HG02938 (cell line): ENCODE measurements at regions not wholly inside any gene's neighbourhood (a gene's known extent, or its start where the extent isn't known, plus 50 kb on each side); places are given as distances from the start of the nearest gene placed in this dataset.

Source experiments
- ATAC-seq: cut with Tn5 transposase; IDR thresholded peaks from one replicate; pipeline ENCODE4 v1.9.1; 2021; ENCODE audit warnings: mild to moderate bottlenecking, moderate library complexity; ENCODE audit not compliant: unreplicated experiment

DNA sequence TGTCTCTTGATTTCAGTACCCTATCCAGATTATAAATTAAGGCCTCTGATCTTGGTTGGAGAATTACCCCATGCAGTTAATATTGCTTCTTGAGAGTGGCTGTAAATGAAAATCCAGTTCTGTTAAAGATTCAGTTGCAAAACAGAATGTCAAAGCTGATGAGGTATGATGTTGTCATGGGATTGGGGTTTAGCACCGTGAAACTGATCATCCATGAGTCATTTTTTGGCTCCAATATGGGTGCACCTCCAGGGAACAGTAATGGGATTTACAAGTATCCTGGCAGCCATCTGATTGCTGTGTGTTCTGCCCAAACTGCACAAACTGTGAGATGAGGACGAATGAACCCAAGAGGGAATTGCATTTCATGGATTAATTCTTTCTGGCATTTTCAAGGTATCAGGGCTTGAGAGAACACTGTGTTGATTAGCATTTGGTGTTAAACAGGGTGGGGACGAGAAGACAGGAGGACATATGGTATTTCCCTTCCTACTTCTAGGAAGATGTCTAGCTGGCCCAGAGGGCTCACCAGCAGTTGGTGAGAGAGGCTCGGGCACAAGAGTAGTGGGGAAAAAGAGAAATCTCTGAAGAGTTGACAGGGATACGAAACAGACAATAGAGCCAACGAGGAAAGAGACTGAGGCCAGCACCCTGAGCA lies 214.7 kb downstream of the GAS1 start:
- ATAC-seq, result no peak

DNA sequence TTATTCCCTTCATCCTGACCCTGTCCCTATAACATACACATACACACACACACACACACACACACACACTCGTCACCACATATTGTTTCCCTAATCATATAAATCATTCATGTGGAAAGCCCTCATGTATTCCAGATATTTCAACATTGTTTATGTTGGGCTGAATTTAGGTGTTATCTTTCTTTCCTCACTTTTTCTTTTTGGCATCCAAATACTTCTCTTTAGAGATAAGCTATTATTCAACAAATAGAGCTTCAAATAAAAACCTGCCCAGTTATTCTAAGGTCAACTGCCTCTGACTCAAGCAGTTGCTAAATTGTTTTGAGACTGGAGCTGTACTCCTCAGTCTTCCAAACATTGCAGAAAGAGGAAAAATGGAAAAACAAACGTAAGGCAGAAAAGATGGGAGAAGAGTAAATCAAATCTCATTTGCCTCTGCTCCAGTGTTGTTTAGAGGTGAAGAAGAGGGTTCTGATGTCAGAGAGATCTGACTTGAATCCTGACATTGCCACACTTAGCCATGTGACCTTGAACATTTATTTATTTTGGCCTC lies 215.7 kb downstream of the GAS1 start:
- no peak for ATAC-seq

GRCh38 chr9:86730163-86730928 lies 217.0 kb downstream of the GAS1 start:
- no peak for ATAC-seq

DNA sequence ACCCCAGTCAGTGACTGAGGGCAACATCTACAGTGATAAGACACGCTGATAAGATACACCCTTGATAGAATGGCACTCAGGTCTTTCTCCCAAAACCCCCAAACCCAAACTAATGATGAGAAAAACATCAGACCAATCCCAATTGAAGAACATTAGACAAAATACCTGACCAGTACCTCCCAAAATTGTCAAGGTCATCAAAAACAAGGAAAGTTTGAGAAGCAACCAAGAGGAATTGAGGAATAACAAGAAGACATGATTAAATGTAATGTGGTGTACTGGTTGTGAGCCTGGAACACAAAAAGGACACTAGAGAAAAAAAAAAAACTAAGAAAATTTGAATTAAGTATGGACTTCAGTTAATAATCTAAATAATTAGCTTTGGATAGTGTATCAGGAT lies 222.8 kb downstream of the GAS1 start:
- ATAC-seq, result no peak

GRCh38 chr9:86723346-86723745 lies 224.0 kb downstream of the GAS1 start:
- no peak for ATAC-seq

DNA sequence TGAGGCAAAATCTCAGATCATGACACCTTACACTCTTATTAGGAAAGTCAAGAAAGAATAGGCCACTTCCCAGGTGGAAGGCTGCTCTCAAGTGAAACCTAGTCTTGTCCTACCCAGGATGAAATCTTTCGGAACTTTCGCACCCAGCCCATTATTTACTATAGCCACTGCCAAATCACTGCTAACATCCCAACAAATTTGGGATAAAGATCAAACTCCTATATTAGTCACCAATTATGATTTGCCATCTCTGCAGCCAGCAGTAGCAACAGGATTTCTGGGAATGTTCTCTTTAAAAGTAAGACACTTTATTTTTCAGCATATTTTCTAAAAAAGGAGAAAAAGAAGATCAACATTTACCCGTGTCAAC lies 224.6 kb downstream of the GAS1 start:
- no peak for ATAC-seq

DNA sequence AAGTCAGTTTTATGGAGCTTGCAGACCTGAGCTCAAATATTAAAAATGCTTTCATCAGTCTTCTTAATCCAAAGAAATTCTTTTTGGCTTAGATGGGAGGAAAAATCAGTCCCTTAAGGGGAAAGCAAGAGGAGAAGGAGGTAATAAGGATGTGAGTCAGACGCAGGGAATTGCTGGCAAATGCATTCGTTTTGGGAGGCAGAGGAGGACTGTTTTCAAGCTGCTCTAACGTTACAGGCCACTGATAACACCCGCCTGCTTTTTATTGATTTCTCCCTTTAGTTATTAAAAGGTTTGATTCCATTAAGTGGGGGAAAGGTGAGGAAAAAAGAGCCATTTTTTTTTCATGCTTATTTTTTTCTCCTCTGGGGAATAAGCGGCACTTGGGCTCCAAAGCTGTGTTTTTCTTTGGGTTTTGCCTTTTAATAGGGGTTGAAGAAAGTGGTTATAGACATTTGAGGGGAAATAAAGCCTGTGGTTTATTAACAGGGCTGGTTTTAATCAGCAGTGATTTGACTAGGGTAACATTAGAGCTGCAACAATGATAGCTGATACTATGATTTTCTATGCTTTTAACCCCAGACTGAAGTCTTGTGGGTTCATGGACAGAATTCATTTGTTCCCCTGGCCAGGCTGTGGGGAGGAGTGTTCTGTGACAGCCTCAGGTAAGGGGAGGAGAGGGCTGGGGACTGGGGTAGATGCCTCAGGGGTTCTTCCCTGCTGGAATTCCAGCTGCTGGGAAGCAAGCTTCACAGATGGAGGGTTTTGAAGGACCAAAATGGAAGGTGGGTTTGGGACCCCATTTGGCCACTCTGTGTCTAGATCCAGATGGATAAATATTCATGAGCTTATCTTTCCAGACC lies 225.2 kb downstream of the GAS1 start:
- no peak for ATAC-seq

GRCh38 chr9:86721226-86721781 lies 226.0 kb downstream of the GAS1 start:
- ATAC-seq, result no peak

DNA sequence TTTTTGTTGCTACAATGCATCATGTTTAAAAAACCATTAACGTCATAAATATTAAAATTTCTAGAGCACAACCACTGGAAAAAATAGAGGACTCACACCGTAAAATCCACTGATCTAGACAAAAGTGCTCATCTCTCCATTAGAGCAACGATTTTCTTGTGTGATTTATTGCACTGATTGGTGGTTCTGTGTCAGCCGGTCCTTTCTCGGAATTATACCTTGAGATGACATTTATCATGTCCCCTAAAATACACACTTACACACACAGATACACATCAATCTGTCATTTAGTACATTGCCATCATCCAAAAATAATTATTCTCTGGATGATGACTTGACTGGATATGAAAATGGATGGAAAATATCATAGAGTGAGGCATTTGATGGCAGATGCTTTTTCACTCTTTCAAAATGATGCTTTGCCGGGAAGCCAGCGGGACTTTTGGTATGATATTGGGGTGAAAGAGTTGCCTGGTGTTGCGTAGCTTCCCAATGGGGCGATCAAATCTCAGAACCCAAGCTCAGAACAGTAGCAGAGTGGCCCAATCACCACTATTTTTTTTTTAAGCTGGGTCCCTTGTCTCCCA lies 226.6 kb downstream of the GAS1 start:
- ATAC-seq, result no peak

GRCh38 chr9:86718388-86719049 lies 228.8 kb downstream of the GAS1 start:
- no peak for ATAC-seq

GRCh38 chr9:86716326-86716922 lies 230.9 kb downstream of the GAS1 start:
- ATAC-seq, result no peak

DNA sequence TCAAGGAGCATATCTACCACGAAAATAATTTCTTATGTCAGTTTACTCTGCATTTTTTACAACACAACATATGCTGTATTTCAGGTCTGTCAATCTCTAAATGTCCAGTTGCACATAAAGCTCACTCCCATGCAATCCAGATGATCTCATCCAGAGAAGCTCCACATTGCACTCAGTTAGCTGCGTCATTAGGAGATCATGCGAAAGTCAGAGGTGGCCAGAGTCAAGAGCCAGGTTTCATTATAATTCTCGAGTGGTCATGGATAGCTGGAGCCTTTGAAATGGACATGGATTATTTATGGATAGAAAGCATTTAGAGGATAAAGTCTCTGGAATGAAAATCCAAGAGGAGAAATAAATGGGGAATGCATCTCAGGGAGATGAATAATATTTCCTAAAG lies 232.3 kb downstream of the GAS1 start:
- no peak for ATAC-seq

GRCh38 chr9:86713970-86714369 lies 233.3 kb downstream of the GAS1 start:
- no peak for ATAC-seq

GRCh38 chr9:86713470-86713869 lies 233.8 kb downstream of the GAS1 start:
- no peak for ATAC-seq

- ATAC-seq, result no peak
Measured at GRCh38 chr9:86708918-86709835, 238.1 kb downstream of the GAS1 start.

DNA sequence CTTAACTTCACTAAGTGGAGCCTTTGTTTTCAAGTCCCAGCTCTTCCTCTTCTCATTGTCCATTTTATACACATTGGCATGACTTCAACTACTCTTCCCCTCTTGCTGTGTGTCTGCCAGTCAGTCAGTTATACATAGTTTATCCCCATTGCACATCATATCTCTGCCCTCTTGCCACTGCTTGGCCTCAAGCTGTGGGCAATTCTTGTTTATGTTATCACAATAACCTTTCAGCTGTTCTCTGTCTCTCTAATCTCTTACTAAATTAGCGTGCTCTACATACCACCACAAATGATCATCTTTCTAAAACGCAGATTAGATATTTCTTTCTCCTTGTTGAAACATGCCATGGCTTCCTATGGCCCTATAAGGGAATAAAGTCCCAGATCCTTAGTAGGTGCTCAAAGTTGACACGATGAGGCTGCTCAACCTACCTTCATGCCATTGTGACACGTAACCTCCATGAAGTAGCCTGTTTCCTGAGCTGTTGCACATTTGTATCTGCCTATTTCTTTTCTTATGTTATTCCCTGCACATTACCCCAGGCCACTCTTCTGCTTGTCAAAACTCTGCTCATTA lies 239.3 kb downstream of the GAS1 start:
- no peak for ATAC-seq

GRCh38 chr9:86706391-86706790 lies 240.9 kb downstream of the GAS1 start:
- ATAC-seq, result no peak

DNA sequence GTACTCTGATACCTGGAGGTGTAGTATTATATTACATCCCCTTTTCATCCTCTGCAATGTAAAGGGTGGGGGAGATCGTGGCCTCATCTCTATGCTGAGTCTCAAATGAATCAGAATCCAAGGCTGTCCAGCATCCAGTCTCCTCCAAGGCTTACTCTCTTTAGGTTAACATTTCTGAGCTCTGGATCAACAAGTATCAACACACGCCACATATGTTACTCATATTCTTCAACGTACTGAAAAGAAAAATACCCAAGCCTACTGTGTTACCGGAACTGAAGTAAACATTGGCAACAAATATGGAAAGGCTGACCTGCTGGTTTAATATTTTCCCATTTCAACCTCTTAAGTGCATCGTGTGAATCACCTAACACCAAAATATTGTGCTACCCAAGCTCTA lies 241.8 kb downstream of the GAS1 start:
- no peak for ATAC-seq
